Body of pancreas (tissue), 4 donors: ENCODE measurements at regions not wholly inside any gene's neighbourhood (a gene's known extent, or its start where the extent isn't known, plus 50 kb on each side); places are given as distances from the start of the nearest gene placed in this dataset.

Source experiments
- ATAC-seq: fragments of 150-250 bp; one replicate; pipeline ENCODE4 v1.9.1; 2016
- DNase-seq, 4 donors: peaks; one replicate each; pipeline ENCODE4 v3.0.0-alpha.2; 2019
- H3K27ac ChIP-seq, 4 donors: fragments of 200-600 bp; sonication (generic); 1 replicate in 3 of 4; 2 replicates in 1 of 4; pipeline versions ENCODE4 v1.5.1 to v1.6.1; 2016 to 2019; ENCODE audit warnings: mild to moderate bottlenecking in 1 of 4, mixed read lengths in 1 of 4, moderate library complexity in 1 of 4
- H3K27me3 ChIP-seq, 2 donors: fragments of 200-600 bp; sonication (generic); one replicate each; pipeline ENCODE4 v1.6.0; 2016; ENCODE audit warnings: mild to moderate bottlenecking in 1 of 2
- H3K36me3 ChIP-seq, 2 donors: fragments of 200-600 bp; sonication (generic); replicated peaks in 1 of 2; 2 replicates each; pipeline ENCODE4 v1.5.1; 2016; ENCODE audit warnings: low read depth in 2 of 2; ENCODE audit not compliant: insufficient read depth in 1 of 2
- H3K4me1 ChIP-seq: fragments of 200-600 bp; sonication (generic); one replicate; pipeline ENCODE4 v1.6.0; 2016
- H3K4me3 ChIP-seq, 2 donors: fragments of 200-600 bp; sonication (generic); 1 replicate in 1 of 2; 2 replicates in 1 of 2; pipeline ENCODE4 v1.5.1; 2016 to 2019
- H3K9me3 ChIP-seq, 3 donors: fragments of 200-600 bp; sonication (generic); 1 replicate in 2 of 3; 2 replicates in 1 of 3; pipeline ENCODE4 v1.5.1; 2016
- POLR2A ChIP-seq, 3 donors: fragments of 450-650 bp; IDR thresholded peaks; one replicate each; pipeline ENCODE4 v1.6.1; 2016; ENCODE audit warnings: antibody characterized with exemption in 3 of 3, mild to moderate bottlenecking in 2 of 3
- WGBS, 2 donors: methylation state at CpG; one replicate each; pipeline ENCODE4 v1.1.5; 2017; 5-methylcytosine and 5-hydroxymethylcytosine counted together
- intact Hi-C: fragments of 100-400 bp; cut with DNase I; formaldehyde crosslinking; loops from one replicate; pipeline ENCODE4 v1.15.1; 2023
- TF ChIP-seq, protein P1 (sequence below), 7 experiments: fragments of 450-650 bp in 4 of 7; fragments of 200-600 bp in 3 of 7; sonication (generic) in 3 of 7; IDR thresholded peaks; one replicate each; pipeline ENCODE4 v1.5.1; 2016 to 2019; ENCODE audit warnings: antibody characterized with exemption in 7 of 7

- ATAC-seq = no peak
- intact Hi-C loops = no loop called here
- no peaks in the 10 kb centered on the region for H3K36me3 ChIP-seq
- TF ChIP-seq POLR2A (IDR thresholded peaks at IDR 0.05) = no peak
- TF ChIP-seq, protein P1, sequence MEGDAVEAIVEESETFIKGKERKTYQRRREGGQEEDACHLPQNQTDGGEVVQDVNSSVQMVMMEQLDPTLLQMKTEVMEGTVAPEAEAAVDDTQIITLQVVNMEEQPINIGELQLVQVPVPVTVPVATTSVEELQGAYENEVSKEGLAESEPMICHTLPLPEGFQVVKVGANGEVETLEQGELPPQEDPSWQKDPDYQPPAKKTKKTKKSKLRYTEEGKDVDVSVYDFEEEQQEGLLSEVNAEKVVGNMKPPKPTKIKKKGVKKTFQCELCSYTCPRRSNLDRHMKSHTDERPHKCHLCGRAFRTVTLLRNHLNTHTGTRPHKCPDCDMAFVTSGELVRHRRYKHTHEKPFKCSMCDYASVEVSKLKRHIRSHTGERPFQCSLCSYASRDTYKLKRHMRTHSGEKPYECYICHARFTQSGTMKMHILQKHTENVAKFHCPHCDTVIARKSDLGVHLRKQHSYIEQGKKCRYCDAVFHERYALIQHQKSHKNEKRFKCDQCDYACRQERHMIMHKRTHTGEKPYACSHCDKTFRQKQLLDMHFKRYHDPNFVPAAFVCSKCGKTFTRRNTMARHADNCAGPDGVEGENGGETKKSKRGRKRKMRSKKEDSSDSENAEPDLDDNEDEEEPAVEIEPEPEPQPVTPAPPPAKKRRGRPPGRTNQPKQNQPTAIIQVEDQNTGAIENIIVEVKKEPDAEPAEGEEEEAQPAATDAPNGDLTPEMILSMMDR (IDR thresholded peaks at IDR 0.05) = no peak
- no peak overlapping the region for H3K27ac ChIP-seq
- DNase-seq = no peak
- no peaks in the 10 kb centered on the region for H3K27me3 ChIP-seq
- no peak overlapping the region for H3K4me3 ChIP-seq
- H3K9me3 ChIP-seq = no peaks in the 10 kb centered on the region
- WGBS, 2 donors = 63 to 67% methylated on average over 2 of the region's 2 CpGs
- no peaks in the 10 kb centered on the region for H3K4me1 ChIP-seq
Measured at GRCh38 chr13:90740099-90740498, 607.4 kb upstream of the MIR17HG start.

- Histone ChIP-seq H3K36me3 (no peaks in the 10 kb centered on the region), H3K9me3 (no peaks in the 10 kb centered on the region), H3K27ac (no peak overlapping the region), H3K4me1 (no peaks in the 10 kb centered on the region), H3K27me3 (no peaks in the 10 kb centered on the region), H3K4me3 (no peak overlapping the region)
- no peak for ATAC-seq
- TF ChIP-seq, protein P1 (IDR thresholded peaks at IDR 0.05) = no peak
- no peak for TF ChIP-seq POLR2A (IDR thresholded peaks at IDR 0.05)
- DNase-seq = no peak
- intact Hi-C loops = no loop called here
Measured at GRCh38 chr13:90742381-90742780, 605.1 kb upstream of the MIR17HG start.

- no peaks in the 10 kb centered on the region for H3K4me1 ChIP-seq
- 87 to 90% methylated on average over 3 of the region's 3 CpGs for WGBS, 2 donors
- H3K27me3 ChIP-seq = no peaks in the 10 kb centered on the region
- H3K9me3 ChIP-seq = no peaks in the 10 kb centered on the region
- no peak overlapping the region for H3K4me3 ChIP-seq
- intact Hi-C loops = no loop called here
- no peaks in the 10 kb centered on the region for H3K36me3 ChIP-seq
- no peak for DNase-seq
- TF ChIP-seq, protein P1 (IDR thresholded peaks at IDR 0.05) = no peak
- TF ChIP-seq POLR2A (IDR thresholded peaks at IDR 0.05) = no peak
- no peak overlapping the region for H3K27ac ChIP-seq
- ATAC-seq = no peak
Measured at GRCh38 chr13:90746230-90746629, 601.3 kb upstream of the MIR17HG start.

GRCh38 chr13:90750021-90750420 lies 597.5 kb upstream of the MIR17HG start:
- H3K4me3 ChIP-seq = no peak overlapping the region
- H3K27me3 ChIP-seq = no peaks in the 10 kb centered on the region
- 81 to 85% methylated on average over 4 of the region's 4 CpGs for WGBS, 2 donors
- no peaks in the 10 kb centered on the region for H3K36me3 ChIP-seq
- no peaks in the 10 kb centered on the region for H3K4me1 ChIP-seq
- TF ChIP-seq POLR2A (IDR thresholded peaks at IDR 0.05) = no peak
- TF ChIP-seq, protein P1 (IDR thresholded peaks at IDR 0.05) = no peak
- H3K27ac ChIP-seq = no peak overlapping the region
- intact Hi-C loops = no loop called here
- H3K9me3 ChIP-seq = no peaks in the 10 kb centered on the region
- no peak for DNase-seq
- ATAC-seq = no peak

DNA sequence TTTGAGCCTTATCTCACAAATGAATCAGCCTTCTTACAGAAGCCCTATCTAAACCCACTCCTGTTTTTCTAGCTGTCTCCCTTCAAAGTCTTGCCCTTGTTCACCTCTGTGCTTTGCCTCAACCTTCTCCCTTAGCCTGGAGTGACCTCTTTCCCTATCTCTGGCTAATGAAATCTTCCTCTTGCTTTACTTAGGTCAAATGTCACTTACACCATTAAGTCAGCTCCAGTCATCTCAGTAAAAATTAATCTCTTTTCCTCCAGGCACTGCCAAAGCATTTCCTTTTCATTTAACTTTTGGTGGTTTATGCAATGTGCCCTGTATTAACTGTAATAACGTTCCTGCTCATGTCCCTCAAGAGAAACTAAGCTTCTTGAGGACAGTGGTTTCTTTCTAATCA lies 596.5 kb upstream of the MIR17HG start:
- DNase-seq = no peak
- TF ChIP-seq, protein P1 (IDR thresholded peaks at IDR 0.05) = no peak
- no peak for TF ChIP-seq POLR2A (IDR thresholded peaks at IDR 0.05)
- no peak overlapping the region for H3K4me3 ChIP-seq
- no peaks in the 10 kb centered on the region for H3K27me3 ChIP-seq
- H3K4me1 ChIP-seq = no peaks in the 10 kb centered on the region
- ATAC-seq = no peak
- 10 to 18% methylated on average over 1 of the region's 1 CpG for WGBS, 2 donors
- intact Hi-C loops = no loop called here
- H3K36me3 ChIP-seq = no peaks in the 10 kb centered on the region
- H3K27ac ChIP-seq = no peak overlapping the region
- no peaks in the 10 kb centered on the region for H3K9me3 ChIP-seq
